Amygdala (tissue), 56 donors: ENCODE measurements at regions not wholly inside any gene's neighbourhood (a gene's known extent, or its start where the extent isn't known, plus 50 kb on each side); places are given as distances from the start of the nearest gene placed in this dataset.

ENCODE experiments used
- DNase-seq, 56 donors: peaks; one replicate each; lab custom pipeline; 2025; lab: John Stamatoyannopoulos, UW

- no peak for DNase-seq
These were observed 301.5 kb upstream of the FAM98A start for GRCh38 chr2:33900610-33901009.

GRCh38 chr2:33897741-33898140 lies 298.6 kb upstream of the FAM98A start:
- DNase-seq, result no peak

GRCh38 chr2:33893824-33894223 lies 294.7 kb upstream of the FAM98A start:
- no peak for DNase-seq

- peak in 10 of 56 donors; percentile 0 to 30 (median 6) for DNase-seq
These were observed 292.5 kb upstream of the FAM98A start for GRCh38 chr2:33891616-33892015.

- no peak for DNase-seq
These were observed 291.6 kb upstream of the FAM98A start for GRCh38 chr2:33890686-33891085.

GRCh38 chr2:33877348-33878016 lies 278.4 kb upstream of the FAM98A start:
- DNase-seq, result no peak

- no peak for DNase-seq
These were observed 274.0 kb upstream of the FAM98A start for GRCh38 chr2:33873076-33873605.

- peak in 2 of 56 donors; percentile 2 to 4 for DNase-seq
These were observed 260.8 kb upstream of the FAM98A start for GRCh38 chr2:33859811-33860461.

- DNase-seq, result no peak
These were observed 260.1 kb upstream of the FAM98A start for GRCh38 chr2:33859176-33859575.

GRCh38 chr2:33848486-33848885 lies 249.4 kb upstream of the FAM98A start:
- no peak for DNase-seq

- no peak for DNase-seq
These were observed 240.7 kb upstream of the FAM98A start for GRCh38 chr2:33839791-33840190.

GRCh38 chr2:33836628-33837027 lies 237.5 kb upstream of the FAM98A start:
- DNase-seq, result no peak

GRCh38 chr2:33835911-33836310 lies 236.8 kb upstream of the FAM98A start:
- no peak for DNase-seq

- no peak for DNase-seq
These were observed 223.9 kb upstream of the FAM98A start for GRCh38 chr2:33822964-33823363.

GRCh38 chr2:33812707-33813106 lies 213.6 kb upstream of the FAM98A start:
- DNase-seq, result no peak

GRCh38 chr2:33810046-33810835 lies 211.1 kb upstream of the FAM98A start:
- no peak for DNase-seq

GRCh38 chr2:33806041-33806440 lies 206.9 kb upstream of the FAM98A start:
- no peak for DNase-seq

GRCh38 chr2:33804155-33804554 lies 205.1 kb upstream of the FAM98A start:
- no peak for DNase-seq

- no peak for DNase-seq
These were observed 197.4 kb upstream of the FAM98A start for GRCh38 chr2:33796511-33796910.

- no peak for DNase-seq
These were observed 192.5 kb upstream of the FAM98A start for GRCh38 chr2:33791625-33792024.

- no peak for DNase-seq
These were observed 188.9 kb upstream of the FAM98A start for GRCh38 chr2:33788044-33788443.
